SU-DHL-6 (cell line): ENCODE measurements at regions not wholly inside any gene's neighbourhood (a gene's known extent, or its start where the extent isn't known, plus 50 kb on each side); places are given as distances from the start of the nearest gene placed in this dataset.

Experiments used
- EZH2phosphoT487 ChIP-seq: fragments of 200-600 bp; sonication (generic), shearing (Covaris generic); conservative IDR thresholded peaks from 2 replicates; pipeline ENCODE4 v1.6.1; 2018; ENCODE audit warnings: mild to moderate bottlenecking, antibody characterized with exemption, low read length, moderate library complexity, mixed read lengths
- TF ChIP-seq, protein P1 (sequence below): fragments of 200-600 bp; sonication (generic); IDR thresholded peaks from one replicate; pipeline ENCODE4 v1.5.1; 2017; ENCODE audit warnings: antibody characterized with exemption, mild to moderate bottlenecking, low read length, moderate library complexity; ENCODE audit not compliant: insufficient read depth, poor library complexity, severe bottlenecking

GRCh38 chr2:14991723-14992122 is 359.2 kb downstream of the LRATD1 start:
- TF ChIP-seq, protein P1, sequence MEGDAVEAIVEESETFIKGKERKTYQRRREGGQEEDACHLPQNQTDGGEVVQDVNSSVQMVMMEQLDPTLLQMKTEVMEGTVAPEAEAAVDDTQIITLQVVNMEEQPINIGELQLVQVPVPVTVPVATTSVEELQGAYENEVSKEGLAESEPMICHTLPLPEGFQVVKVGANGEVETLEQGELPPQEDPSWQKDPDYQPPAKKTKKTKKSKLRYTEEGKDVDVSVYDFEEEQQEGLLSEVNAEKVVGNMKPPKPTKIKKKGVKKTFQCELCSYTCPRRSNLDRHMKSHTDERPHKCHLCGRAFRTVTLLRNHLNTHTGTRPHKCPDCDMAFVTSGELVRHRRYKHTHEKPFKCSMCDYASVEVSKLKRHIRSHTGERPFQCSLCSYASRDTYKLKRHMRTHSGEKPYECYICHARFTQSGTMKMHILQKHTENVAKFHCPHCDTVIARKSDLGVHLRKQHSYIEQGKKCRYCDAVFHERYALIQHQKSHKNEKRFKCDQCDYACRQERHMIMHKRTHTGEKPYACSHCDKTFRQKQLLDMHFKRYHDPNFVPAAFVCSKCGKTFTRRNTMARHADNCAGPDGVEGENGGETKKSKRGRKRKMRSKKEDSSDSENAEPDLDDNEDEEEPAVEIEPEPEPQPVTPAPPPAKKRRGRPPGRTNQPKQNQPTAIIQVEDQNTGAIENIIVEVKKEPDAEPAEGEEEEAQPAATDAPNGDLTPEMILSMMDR = no peak
- TF ChIP-seq EZH2phosphoT487 = no peak
